ENCODE measurements at regions not wholly inside any gene's neighbourhood (a gene's known extent, or its start where the extent isn't known, plus 50 kb on each side); places are given as distances from the start of the nearest gene placed in this dataset.

GRCh38 chr3:87780811-87781210, 278.0 kb downstream of the CGGBP1 start:
- no peaks in the 10 kb centered on the region for H3K79me2 ChIP-seq (replicated peaks; ENCODE audit: insufficient read depth, low read length)
- no peaks in the 10 kb centered on the region for H4K20me1 ChIP-seq (ENCODE audit: insufficient read depth)
- no peaks in the 10 kb centered on the region for H3F3A ChIP-seq (ENCODE audit: insufficient read depth, low read length, poor library complexity, severe bottlenecking)
- no peaks in the 10 kb centered on the region for H3K9me2 ChIP-seq (ENCODE audit: insufficient read depth, low read length)
- no peaks in the 10 kb centered on the region for H3K36me3 ChIP-seq (ENCODE audit: insufficient read depth, low read length)
- H2AFZ ChIP-seq (ENCODE audit: low read depth, low read length) = no peak overlapping the region
- no peak overlapping the region for H3K27ac ChIP-seq (ENCODE audit: low read length)
- no peak overlapping the region for H3K4me2 ChIP-seq (ENCODE audit: low read length)
- no peak overlapping the region for H3K9ac ChIP-seq (ENCODE audit: low read length)
- H3K9me3 ChIP-seq (ENCODE audit: low read length) = no peaks in the 10 kb centered on the region
- no peaks in the 10 kb centered on the region for H3K27me3 ChIP-seq (ENCODE audit: insufficient read depth, low read depth, low read length)
- no peak overlapping the region for H3K4me3 ChIP-seq (ENCODE audit: low read length)
- TF ChIP-seq REST (IDR thresholded peaks at IDR 0.05; ENCODE audit: borderline replicate concordance) (no peak), CTCF (IDR thresholded peaks at IDR 0.05; ENCODE audit: poor library complexity, severe bottlenecking) (no peak), MXI1 (conservative IDR thresholded peaks at IDR 0.05; ENCODE audit: poor library complexity, severe bottlenecking) (no peak), POLR2AphosphoS5 (IDR thresholded peaks at IDR 0.05) (no peak), EZH2 (IDR thresholded peaks at IDR 0.05; ENCODE audit: borderline replicate concordance, insufficient read depth, low read length, poor library complexity, severe bottlenecking) (no peak), SMC3 (conservative IDR thresholded peaks at IDR 0.05; ENCODE audit: poor library complexity) (no peak), TAF1 (IDR thresholded peaks at IDR 0.05; ENCODE audit: low read depth) (no peak), RAD21 (conservative IDR thresholded peaks at IDR 0.05) (no peak), EP300 (conservative IDR thresholded peaks at IDR 0.05; ENCODE audit: poor library complexity, severe bottlenecking) (no peak)

- Histone ChIP-seq H3K27me3 (ENCODE audit: insufficient read depth, low read depth, low read length) (no peaks in the 10 kb centered on the region), H3K9me3 (ENCODE audit: low read length) (no peaks in the 10 kb centered on the region), H3K4me2 (ENCODE audit: low read length) (no peak overlapping the region), H3K9me2 (ENCODE audit: insufficient read depth, low read length) (no peaks in the 10 kb centered on the region), H3K27ac (ENCODE audit: low read length) (no peak overlapping the region), H3F3A (ENCODE audit: insufficient read depth, low read length, poor library complexity, severe bottlenecking) (no peaks in the 10 kb centered on the region), H3K36me3 (ENCODE audit: insufficient read depth, low read length) (no peaks in the 10 kb centered on the region), H4K20me1 (ENCODE audit: insufficient read depth) (no peaks in the 10 kb centered on the region), H3K79me2 (replicated peaks; ENCODE audit: insufficient read depth, low read length) (no peaks in the 10 kb centered on the region), H3K4me3 (ENCODE audit: low read length) (no peak overlapping the region), H3K9ac (ENCODE audit: low read length) (no peak overlapping the region), H2AFZ (ENCODE audit: low read depth, low read length) (no peak overlapping the region)
- no peak for TF ChIP-seq POLR2AphosphoS5 (IDR thresholded peaks at IDR 0.05)
- no peak for TF ChIP-seq SMC3 (conservative IDR thresholded peaks at IDR 0.05; ENCODE audit: poor library complexity)
- no peak for TF ChIP-seq MXI1 (conservative IDR thresholded peaks at IDR 0.05; ENCODE audit: poor library complexity, severe bottlenecking)
- TF ChIP-seq EZH2 (IDR thresholded peaks at IDR 0.05; ENCODE audit: borderline replicate concordance, insufficient read depth, low read length, poor library complexity, severe bottlenecking) = no peak
- no peak for TF ChIP-seq RAD21 (conservative IDR thresholded peaks at IDR 0.05)
- TF ChIP-seq TAF1 (IDR thresholded peaks at IDR 0.05; ENCODE audit: low read depth) = no peak
- no peak for TF ChIP-seq CTCF (IDR thresholded peaks at IDR 0.05; ENCODE audit: poor library complexity, severe bottlenecking)
- TF ChIP-seq REST (IDR thresholded peaks at IDR 0.05; ENCODE audit: borderline replicate concordance) = no peak
- TF ChIP-seq EP300 (conservative IDR thresholded peaks at IDR 0.05; ENCODE audit: poor library complexity, severe bottlenecking) = no peak
Measured at GRCh38 chr3:87778876-87779275, 279.9 kb downstream of the CGGBP1 start.

All from neural cell (in vitro differentiated cells).